SK-N-SH treated with all-trans-retinoic acid at 6 μM for 48 hours (cell line): ENCODE measurements at regions not wholly inside any gene's neighbourhood (a gene's known extent, or its start where the extent isn't known, plus 50 kb on each side); places are given as distances from the start of the nearest gene placed in this dataset.

Experiments
- ATAC-seq: fragments of 200-7000 bp; cut with Tn5 transposase; 3 replicates; pipeline ENCODE4 v1.9.1; 2020; ENCODE audit warnings: mild to moderate bottlenecking, moderate library complexity
- ARNTL ChIP-seq: fragments of 450-650 bp; formaldehyde crosslinking; IDR thresholded peaks from 2 replicates; pipeline ENCODE4 v1.5.0; 2020; ENCODE audit warnings: low read depth, mild to moderate bottlenecking, moderate library complexity, borderline replicate concordance
- BACH2 ChIP-seq: fragments of 250-450 bp; sonication (Bioruptor Pico); IDR thresholded peaks from 2 replicates; pipeline ENCODE4 v1.9.0; 2021; ENCODE audit warnings: mild to moderate bottlenecking, borderline replicate concordance
- CSDC2 ChIP-seq: fragments of 250-450 bp; sonication (Bioruptor Pico); IDR thresholded peaks from 2 replicates; pipeline ENCODE4 v1.5.0; 2020; ENCODE audit warnings: mild to moderate bottlenecking, moderate library complexity
- ESRRG ChIP-seq: fragments of 250-450 bp; sonication (Bioruptor Pico); IDR thresholded peaks from 2 replicates; pipeline ENCODE4 v1.6.1; 2021; ENCODE audit warnings: mild to moderate bottlenecking
- GLIS3 ChIP-seq: fragments of 250-450 bp; sonication (Bioruptor Pico); IDR thresholded peaks from 2 replicates; pipeline ENCODE4 v1.5.0; 2020; ENCODE audit warnings: mild to moderate bottlenecking, moderate library complexity
- ISL1 ChIP-seq: fragments of 250-450 bp; sonication (Bioruptor Pico); IDR thresholded peaks from 2 replicates; pipeline ENCODE4 v2.1.2; 2022; ENCODE audit warnings: mild to moderate bottlenecking, moderate library complexity
- OSR1 ChIP-seq: fragments of 250-450 bp; sonication (Bioruptor Pico); IDR thresholded peaks from 2 replicates; pipeline ENCODE4 v1.8.0; 2022; ENCODE audit warnings: moderate library complexity, mild to moderate bottlenecking, inconsistent platforms
- PPARA ChIP-seq: fragments of 250-450 bp; sonication (Bioruptor Pico); IDR thresholded peaks from 2 replicates; pipeline ENCODE4 v1.5.0; 2020; ENCODE audit warnings: mild to moderate bottlenecking, borderline replicate concordance
- SNAI2 ChIP-seq: fragments of 250-450 bp; sonication (Bioruptor Pico); IDR thresholded peaks from 2 replicates; pipeline ENCODE4 v1.5.0; 2020; ENCODE audit warnings: mild to moderate bottlenecking, moderate library complexity
- TOX ChIP-seq: fragments of 250-450 bp; sonication (Bioruptor Pico); IDR thresholded peaks from 2 replicates; pipeline ENCODE4 v1.8.0; 2021; ENCODE audit warnings: mild to moderate bottlenecking, moderate library complexity, borderline replicate concordance
- ZC3H10 ChIP-seq: fragments of 250-450 bp; sonication (Bioruptor Pico); IDR thresholded peaks from 2 replicates; pipeline ENCODE4 v1.5.1; 2021; ENCODE audit warnings: mild to moderate bottlenecking, moderate library complexity
- ZFP3 ChIP-seq: fragments of 250-450 bp; sonication (Bioruptor Pico); IDR thresholded peaks from 2 replicates; pipeline ENCODE4 v1.5.0; 2020; ENCODE audit warnings: mild to moderate bottlenecking, moderate library complexity
- ZNF565 ChIP-seq: fragments of 450-650 bp; formaldehyde crosslinking; conservative IDR thresholded peaks from 2 replicates; pipeline ENCODE4 v1.5.0; 2020; ENCODE audit warnings: low read depth, mild to moderate bottlenecking, moderate library complexity
- ZNF70 ChIP-seq: fragments of 450-650 bp; formaldehyde crosslinking; IDR thresholded peaks from 2 replicates; pipeline ENCODE4 v1.5.0; 2020; ENCODE audit warnings: mild to moderate bottlenecking, moderate library complexity
- ZNF8 ChIP-seq: fragments of 450-650 bp; formaldehyde crosslinking; IDR thresholded peaks from 2 replicates; pipeline ENCODE4 v1.5.0; 2020; ENCODE audit warnings: mild to moderate bottlenecking, moderate library complexity
- TF ChIP-seq, protein P1 (sequence below): fragments of 250-450 bp; sonication (Bioruptor Pico); IDR thresholded peaks from 2 replicates; pipeline ENCODE4 v1.8.0; 2021; ENCODE audit warnings: low read depth, mild to moderate bottlenecking, moderate library complexity, borderline replicate concordance
- TF ChIP-seq, protein P2 (sequence below): fragments of 250-450 bp; sonication (Bioruptor Pico); IDR thresholded peaks from 2 replicates; pipeline ENCODE4 v1.5.0; 2020; ENCODE audit warnings: mild to moderate bottlenecking, moderate library complexity
- TF ChIP-seq, protein P3 (sequence below): fragments of 250-450 bp; sonication (Bioruptor Pico); IDR thresholded peaks from 2 replicates; pipeline ENCODE4 v1.5.1; 2021; ENCODE audit warnings: mild to moderate bottlenecking, moderate library complexity
- TF ChIP-seq, protein P4 (sequence below): fragments of 250-450 bp; sonication (Bioruptor Pico); IDR thresholded peaks from 2 replicates; pipeline ENCODE4 v1.8.0; 2020; ENCODE audit warnings: mild to moderate bottlenecking, moderate library complexity, borderline replicate concordance
- TF ChIP-seq, protein P5 (sequence below): fragments of 250-450 bp; sonication (Bioruptor Pico); IDR thresholded peaks from 2 replicates; pipeline ENCODE4 v1.5.1; 2020; ENCODE audit warnings: low read depth, mild to moderate bottlenecking, moderate library complexity

DNA sequence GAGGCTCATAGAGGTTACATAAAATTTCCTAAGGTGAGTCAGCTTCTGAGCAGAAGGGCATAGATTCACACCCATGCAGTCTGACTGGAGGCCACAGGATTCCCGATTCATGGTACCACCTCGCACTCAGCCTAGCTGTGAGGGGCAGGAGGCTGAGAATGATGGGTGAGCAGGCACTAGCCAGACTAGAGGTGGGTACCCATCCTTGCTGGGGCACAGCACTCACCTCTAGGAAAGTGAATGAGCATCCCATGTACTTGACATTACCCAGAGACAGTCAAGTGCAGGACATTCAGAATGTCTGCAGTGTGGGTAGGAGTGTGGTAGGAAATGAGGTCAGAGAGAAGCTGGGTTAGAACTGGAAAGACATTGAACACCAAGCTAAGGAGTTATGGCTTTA is 255.5 kb downstream of the CDK5RAP2 start (continued):
- TF ChIP-seq, protein P1, sequence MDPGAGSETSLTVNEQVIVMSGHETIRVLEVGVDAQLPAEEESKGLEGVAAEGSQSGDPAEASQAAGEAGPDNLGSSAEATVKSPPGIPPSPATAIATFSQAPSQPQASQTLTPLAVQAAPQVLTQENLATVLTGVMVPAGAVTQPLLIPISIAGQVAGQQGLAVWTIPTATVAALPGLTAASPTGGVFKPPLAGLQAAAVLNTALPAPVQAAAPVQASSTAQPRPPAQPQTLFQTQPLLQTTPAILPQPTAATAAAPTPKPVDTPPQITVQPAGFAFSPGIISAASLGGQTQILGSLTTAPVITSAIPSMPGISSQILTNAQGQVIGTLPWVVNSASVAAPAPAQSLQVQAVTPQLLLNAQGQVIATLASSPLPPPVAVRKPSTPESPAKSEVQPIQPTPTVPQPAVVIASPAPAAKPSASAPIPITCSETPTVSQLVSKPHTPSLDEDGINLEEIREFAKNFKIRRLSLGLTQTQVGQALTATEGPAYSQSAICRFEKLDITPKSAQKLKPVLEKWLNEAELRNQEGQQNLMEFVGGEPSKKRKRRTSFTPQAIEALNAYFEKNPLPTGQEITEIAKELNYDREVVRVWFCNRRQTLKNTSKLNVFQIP (CRISPR knock-in tag), result no peak
- TF ChIP-seq ZC3H10 (CRISPR knock-in tag), result no peak
- TF ChIP-seq, protein P2, sequence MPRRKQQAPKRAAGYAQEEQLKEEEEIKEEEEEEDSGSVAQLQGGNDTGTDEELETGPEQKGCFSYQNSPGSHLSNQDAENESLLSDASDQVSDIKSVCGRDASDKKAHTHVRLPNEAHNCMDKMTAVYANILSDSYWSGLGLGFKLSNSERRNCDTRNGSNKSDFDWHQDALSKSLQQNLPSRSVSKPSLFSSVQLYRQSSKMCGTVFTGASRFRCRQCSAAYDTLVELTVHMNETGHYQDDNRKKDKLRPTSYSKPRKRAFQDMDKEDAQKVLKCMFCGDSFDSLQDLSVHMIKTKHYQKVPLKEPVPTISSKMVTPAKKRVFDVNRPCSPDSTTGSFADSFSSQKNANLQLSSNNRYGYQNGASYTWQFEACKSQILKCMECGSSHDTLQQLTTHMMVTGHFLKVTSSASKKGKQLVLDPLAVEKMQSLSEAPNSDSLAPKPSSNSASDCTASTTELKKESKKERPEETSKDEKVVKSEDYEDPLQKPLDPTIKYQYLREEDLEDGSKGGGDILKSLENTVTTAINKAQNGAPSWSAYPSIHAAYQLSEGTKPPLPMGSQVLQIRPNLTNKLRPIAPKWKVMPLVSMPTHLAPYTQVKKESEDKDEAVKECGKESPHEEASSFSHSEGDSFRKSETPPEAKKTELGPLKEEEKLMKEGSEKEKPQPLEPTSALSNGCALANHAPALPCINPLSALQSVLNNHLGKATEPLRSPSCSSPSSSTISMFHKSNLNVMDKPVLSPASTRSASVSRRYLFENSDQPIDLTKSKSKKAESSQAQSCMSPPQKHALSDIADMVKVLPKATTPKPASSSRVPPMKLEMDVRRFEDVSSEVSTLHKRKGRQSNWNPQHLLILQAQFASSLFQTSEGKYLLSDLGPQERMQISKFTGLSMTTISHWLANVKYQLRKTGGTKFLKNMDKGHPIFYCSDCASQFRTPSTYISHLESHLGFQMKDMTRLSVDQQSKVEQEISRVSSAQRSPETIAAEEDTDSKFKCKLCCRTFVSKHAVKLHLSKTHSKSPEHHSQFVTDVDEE (CRISPR knock-in tag), result no peak
- TF ChIP-seq ZFP3 (CRISPR knock-in tag), result no peak
- TF ChIP-seq, all 23 proteins: peak for 0

DNA sequence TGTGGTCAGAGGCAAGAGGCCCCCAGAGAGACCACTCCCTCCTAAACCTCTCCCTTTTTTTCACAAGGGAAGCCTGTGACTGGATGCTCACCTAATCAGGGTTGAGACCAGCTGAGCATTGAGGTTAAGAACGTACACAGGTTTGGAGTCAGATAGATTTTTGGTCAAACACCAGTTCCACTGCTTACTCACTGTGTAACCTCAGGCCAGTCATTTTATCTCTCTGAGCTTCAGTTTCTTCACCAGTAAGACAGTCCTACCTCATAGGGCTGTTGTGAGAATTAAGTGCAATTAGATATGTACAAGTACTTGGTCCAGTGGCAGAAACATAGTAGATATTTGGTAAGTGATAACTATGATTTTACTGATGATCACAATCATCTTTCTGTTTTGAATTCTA is 256.8 kb downstream of the CDK5RAP2 start:
- no peak for ATAC-seq
- TF ChIP-seq SNAI2 (CRISPR knock-in tag), result no peak
- TF ChIP-seq ZNF565 (CRISPR knock-in tag), result no peak
- TF ChIP-seq TOX (CRISPR knock-in tag), result no peak

DNA sequence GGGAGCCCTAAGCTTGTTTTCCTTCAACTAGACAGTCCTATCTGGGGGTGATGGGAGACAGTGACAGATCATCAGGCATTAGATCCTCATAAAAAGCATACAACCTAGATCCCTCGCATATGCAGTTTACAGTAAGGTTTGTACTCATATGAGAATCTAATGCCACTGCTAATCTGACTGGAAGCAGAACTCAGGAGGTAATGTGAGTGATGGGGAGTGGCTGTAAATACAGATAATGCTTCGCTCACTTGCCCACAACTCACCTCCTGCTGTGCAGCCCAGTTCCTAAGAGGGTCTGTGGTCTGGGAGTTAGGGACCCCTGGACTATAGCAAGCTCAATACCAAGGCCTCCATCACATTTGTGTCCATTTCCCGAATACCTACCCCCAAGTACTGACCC is 260.5 kb downstream of the CDK5RAP2 start:
- no peak for ATAC-seq
- no peak for TF ChIP-seq CSDC2 (CRISPR knock-in tag)
- no peak for TF ChIP-seq GLIS3 (CRISPR knock-in tag)
- TF ChIP-seq ESRRG (CRISPR knock-in tag), result no peak
- no peak for TF ChIP-seq ARNTL
- no peak for TF ChIP-seq TOX (CRISPR knock-in tag)
- TF ChIP-seq, protein P3, sequence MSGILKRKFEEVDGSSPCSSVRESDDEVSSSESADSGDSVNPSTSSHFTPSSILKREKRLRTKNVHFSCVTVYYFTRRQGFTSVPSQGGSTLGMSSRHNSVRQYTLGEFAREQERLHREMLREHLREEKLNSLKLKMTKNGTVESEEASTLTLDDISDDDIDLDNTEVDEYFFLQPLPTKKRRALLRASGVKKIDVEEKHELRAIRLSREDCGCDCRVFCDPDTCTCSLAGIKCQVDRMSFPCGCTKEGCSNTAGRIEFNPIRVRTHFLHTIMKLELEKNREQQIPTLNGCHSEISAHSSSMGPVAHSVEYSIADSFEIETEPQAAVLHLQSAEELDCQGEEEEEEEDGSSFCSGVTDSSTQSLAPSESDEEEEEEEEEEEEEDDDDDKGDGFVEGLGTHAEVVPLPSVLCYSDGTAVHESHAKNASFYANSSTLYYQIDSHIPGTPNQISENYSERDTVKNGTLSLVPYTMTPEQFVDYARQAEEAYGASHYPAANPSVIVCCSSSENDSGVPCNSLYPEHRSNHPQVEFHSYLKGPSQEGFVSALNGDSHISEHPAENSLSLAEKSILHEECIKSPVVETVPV (CRISPR knock-in tag), result no peak
- TF ChIP-seq BACH2 (CRISPR knock-in tag), result no peak
- TF ChIP-seq ISL1 (CRISPR knock-in tag), result no peak
- TF ChIP-seq OSR1 (CRISPR knock-in tag), result no peak
- no peak for TF ChIP-seq PPARA (CRISPR knock-in tag)
- TF ChIP-seq ZNF70 (CRISPR knock-in tag), result no peak
- TF ChIP-seq, protein P4, sequence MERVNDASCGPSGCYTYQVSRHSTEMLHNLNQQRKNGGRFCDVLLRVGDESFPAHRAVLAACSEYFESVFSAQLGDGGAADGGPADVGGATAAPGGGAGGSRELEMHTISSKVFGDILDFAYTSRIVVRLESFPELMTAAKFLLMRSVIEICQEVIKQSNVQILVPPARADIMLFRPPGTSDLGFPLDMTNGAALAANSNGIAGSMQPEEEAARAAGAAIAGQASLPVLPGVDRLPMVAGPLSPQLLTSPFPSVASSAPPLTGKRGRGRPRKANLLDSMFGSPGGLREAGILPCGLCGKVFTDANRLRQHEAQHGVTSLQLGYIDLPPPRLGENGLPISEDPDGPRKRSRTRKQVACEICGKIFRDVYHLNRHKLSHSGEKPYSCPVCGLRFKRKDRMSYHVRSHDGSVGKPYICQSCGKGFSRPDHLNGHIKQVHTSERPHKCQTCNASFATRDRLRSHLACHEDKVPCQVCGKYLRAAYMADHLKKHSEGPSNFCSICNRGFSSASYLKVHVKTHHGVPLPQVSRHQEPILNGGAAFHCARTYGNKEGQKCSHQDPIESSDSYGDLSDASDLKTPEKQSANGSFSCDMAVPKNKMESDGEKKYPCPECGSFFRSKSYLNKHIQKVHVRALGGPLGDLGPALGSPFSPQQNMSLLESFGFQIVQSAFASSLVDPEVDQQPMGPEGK (CRISPR knock-in tag), result no peak
- TF ChIP-seq ZNF565 (CRISPR knock-in tag), result no peak
- TF ChIP-seq, protein P5, sequence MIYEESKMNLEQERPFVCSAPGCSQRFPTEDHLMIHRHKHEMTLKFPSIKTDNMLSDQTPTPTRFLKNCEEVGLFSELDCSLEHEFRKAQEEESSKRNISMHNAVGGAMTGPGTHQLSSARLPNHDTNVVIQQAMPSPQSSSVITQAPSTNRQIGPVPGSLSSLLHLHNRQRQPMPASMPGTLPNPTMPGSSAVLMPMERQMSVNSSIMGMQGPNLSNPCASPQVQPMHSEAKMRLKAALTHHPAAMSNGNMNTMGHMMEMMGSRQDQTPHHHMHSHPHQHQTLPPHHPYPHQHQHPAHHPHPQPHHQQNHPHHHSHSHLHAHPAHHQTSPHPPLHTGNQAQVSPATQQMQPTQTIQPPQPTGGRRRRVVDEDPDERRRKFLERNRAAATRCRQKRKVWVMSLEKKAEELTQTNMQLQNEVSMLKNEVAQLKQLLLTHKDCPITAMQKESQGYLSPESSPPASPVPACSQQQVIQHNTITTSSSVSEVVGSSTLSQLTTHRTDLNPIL, result no peak
- TF ChIP-seq, protein P1 (CRISPR knock-in tag), result no peak
- TF ChIP-seq ZC3H10 (CRISPR knock-in tag), result no peak
- TF ChIP-seq ZNF8 (CRISPR knock-in tag), result no peak
